ENCODE measurements at regions not wholly inside any gene's neighbourhood (a gene's known extent, or its start where the extent isn't known, plus 50 kb on each side); places are given as distances from the start of the nearest gene placed in this dataset.

GRCh38 chr4:81572402-81572801 is 100.7 kb upstream of the RASGEF1B start:
- TF ChIP-seq POLR2A (IDR thresholded peaks at IDR 0.05) (no peak), CTCF (IDR thresholded peaks at IDR 0.05) (no peak)
